ENCODE measurements at regions not wholly inside any gene's neighbourhood (a gene's known extent, or its start where the extent isn't known, plus 50 kb on each side); places are given as distances from the start of the nearest gene placed in this dataset.

GRCh38 chr1:194908643-194909042, 1699.6 kb downstream of the KCNT2 start:
- Histone ChIP-seq H3K4me2 (no peak overlapping the region), H3K36me3 (replicated peaks; ENCODE audit: insufficient read depth, low read depth) (no peaks in the 10 kb centered on the region), H3K27me3 (no peaks in the 10 kb centered on the region), H3K9me2 (replicated peaks; ENCODE audit: insufficient read depth) (no peaks in the 10 kb centered on the region), H2AFZ (no peak overlapping the region), H4K20me1 (ENCODE audit: insufficient read depth, poor library complexity, severe bottlenecking) (no peaks in the 10 kb centered on the region), H3K9me3 (ENCODE audit: low read depth) (no peaks in the 10 kb centered on the region), H3K4me3 (no peak overlapping the region), H3K4me1 (ENCODE audit: insufficient read depth) (no peaks in the 10 kb centered on the region), H3K27ac (no peak overlapping the region), H3K79me2 (no peaks in the 10 kb centered on the region)
- no peak for DNase-seq (ENCODE audit: low spot score)
- TF ChIP-seq EZH2 (IDR thresholded peaks at IDR 0.05; ENCODE audit: borderline replicate concordance) (no peak), EZH2phosphoT487 (IDR thresholded peaks at IDR 0.05; ENCODE audit: low read depth, severe bottlenecking, unreplicated experiment) (no peak)
- TF ChIP-seq, protein P1, sequence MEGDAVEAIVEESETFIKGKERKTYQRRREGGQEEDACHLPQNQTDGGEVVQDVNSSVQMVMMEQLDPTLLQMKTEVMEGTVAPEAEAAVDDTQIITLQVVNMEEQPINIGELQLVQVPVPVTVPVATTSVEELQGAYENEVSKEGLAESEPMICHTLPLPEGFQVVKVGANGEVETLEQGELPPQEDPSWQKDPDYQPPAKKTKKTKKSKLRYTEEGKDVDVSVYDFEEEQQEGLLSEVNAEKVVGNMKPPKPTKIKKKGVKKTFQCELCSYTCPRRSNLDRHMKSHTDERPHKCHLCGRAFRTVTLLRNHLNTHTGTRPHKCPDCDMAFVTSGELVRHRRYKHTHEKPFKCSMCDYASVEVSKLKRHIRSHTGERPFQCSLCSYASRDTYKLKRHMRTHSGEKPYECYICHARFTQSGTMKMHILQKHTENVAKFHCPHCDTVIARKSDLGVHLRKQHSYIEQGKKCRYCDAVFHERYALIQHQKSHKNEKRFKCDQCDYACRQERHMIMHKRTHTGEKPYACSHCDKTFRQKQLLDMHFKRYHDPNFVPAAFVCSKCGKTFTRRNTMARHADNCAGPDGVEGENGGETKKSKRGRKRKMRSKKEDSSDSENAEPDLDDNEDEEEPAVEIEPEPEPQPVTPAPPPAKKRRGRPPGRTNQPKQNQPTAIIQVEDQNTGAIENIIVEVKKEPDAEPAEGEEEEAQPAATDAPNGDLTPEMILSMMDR (IDR thresholded peaks at IDR 0.05; ENCODE audit: poor library complexity), result no peak
- WGBS (ENCODE audit: low lambda C conversion rate, missing lambda C conversion rate), result 67% methylated on average over 1 of the region's 1 CpG

DNA sequence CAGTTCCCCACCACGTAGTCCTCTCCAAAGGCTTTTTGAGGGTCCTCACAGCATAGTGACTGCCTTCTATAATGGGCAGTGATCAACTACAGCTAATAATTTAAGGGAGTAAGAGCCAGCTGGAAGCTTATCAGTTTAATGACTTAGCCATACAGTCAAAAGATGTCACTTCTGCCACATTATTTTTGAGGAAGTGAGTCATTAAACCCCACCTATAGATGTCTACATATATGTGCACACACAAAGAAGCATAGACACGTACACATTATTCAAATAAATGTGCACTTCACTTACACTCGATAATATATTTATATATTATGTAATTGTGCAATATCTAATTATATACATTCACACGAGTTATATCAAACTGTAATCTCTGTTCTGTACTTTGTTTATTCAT, 1704.7 kb downstream of the KCNT2 start:
- H3K36me3 ChIP-seq (replicated peaks; ENCODE audit: insufficient read depth, low read depth), result no peaks in the 10 kb centered on the region
- no peaks in the 10 kb centered on the region for H3K4me1 ChIP-seq (ENCODE audit: insufficient read depth)
- WGBS (ENCODE audit: low lambda C conversion rate, missing lambda C conversion rate), result 84% methylated on average over 4 of the region's 4 CpGs
- H3K9me2 ChIP-seq (replicated peaks; ENCODE audit: insufficient read depth), result no peaks in the 10 kb centered on the region
- DNase-seq (ENCODE audit: low spot score), result no peak
- TF ChIP-seq, protein P1 (IDR thresholded peaks at IDR 0.05; ENCODE audit: poor library complexity), result no peak
- no peak for TF ChIP-seq EZH2 (IDR thresholded peaks at IDR 0.05; ENCODE audit: borderline replicate concordance)
- no peak for TF ChIP-seq EZH2phosphoT487 (IDR thresholded peaks at IDR 0.05; ENCODE audit: low read depth, severe bottlenecking, unreplicated experiment)
- no peaks in the 10 kb centered on the region for H3K79me2 ChIP-seq
- no peak overlapping the region for H3K27ac ChIP-seq
- H4K20me1 ChIP-seq (ENCODE audit: insufficient read depth, poor library complexity, severe bottlenecking), result no peaks in the 10 kb centered on the region
- no peak overlapping the region for H3K4me2 ChIP-seq
- H3K4me3 ChIP-seq, result no peak overlapping the region
- H3K27me3 ChIP-seq, result no peaks in the 10 kb centered on the region
- no peaks in the 10 kb centered on the region for H3K9me3 ChIP-seq (ENCODE audit: low read depth)
- no peak overlapping the region for H2AFZ ChIP-seq

DNA sequence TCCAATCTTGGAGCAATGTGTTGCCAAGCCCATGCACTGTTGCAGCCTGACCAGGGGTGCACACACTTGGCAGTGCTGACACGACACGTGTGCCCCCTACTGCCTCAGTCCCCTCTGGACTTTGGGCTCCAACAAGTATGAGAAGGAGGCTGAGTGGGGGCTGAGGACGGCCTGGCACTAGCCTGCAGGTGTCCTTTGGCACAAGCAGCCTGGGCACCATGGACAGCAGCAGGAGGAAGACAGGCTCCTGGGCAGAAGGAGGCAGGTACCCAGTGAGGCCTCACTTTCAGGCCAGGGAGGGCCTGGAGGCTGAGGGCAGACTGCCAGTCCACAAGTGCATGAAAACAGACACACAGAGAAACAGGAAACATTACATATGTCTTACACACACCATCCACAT, 1702.9 kb upstream of the B3GALT2 start:
- Histone ChIP-seq H3K36me3 (replicated peaks; ENCODE audit: insufficient read depth, low read depth) (no peaks in the 10 kb centered on the region), H3K9me3 (ENCODE audit: low read depth) (no peaks in the 10 kb centered on the region), H3K27ac (no peak overlapping the region), H4K20me1 (ENCODE audit: insufficient read depth, poor library complexity, severe bottlenecking) (no peaks in the 10 kb centered on the region), H3K4me1 (ENCODE audit: insufficient read depth) (no peaks in the 10 kb centered on the region), H2AFZ (no peak overlapping the region), H3K27me3 (no peaks in the 10 kb centered on the region), H3K79me2 (no peaks in the 10 kb centered on the region), H3K4me3 (no peak overlapping the region), H3K4me2 (no peak overlapping the region), H3K9me2 (replicated peaks; ENCODE audit: insufficient read depth) (no peaks in the 10 kb centered on the region)
- 68% methylated on average over 3 of the region's 3 CpGs for WGBS (ENCODE audit: low lambda C conversion rate, missing lambda C conversion rate)
- no peak for DNase-seq (ENCODE audit: low spot score)
- TF ChIP-seq, protein P1 (IDR thresholded peaks at IDR 0.05; ENCODE audit: poor library complexity), result no peak
- TF ChIP-seq EZH2phosphoT487 (IDR thresholded peaks at IDR 0.05; ENCODE audit: low read depth, severe bottlenecking, unreplicated experiment) (no peak), EZH2 (IDR thresholded peaks at IDR 0.05; ENCODE audit: borderline replicate concordance) (no peak)

- no peak overlapping the region for H3K4me2 ChIP-seq
- no peaks in the 10 kb centered on the region for H4K20me1 ChIP-seq (ENCODE audit: insufficient read depth, poor library complexity, severe bottlenecking)
- no peak overlapping the region for H2AFZ ChIP-seq
- H3K36me3 ChIP-seq (replicated peaks; ENCODE audit: insufficient read depth, low read depth), result no peaks in the 10 kb centered on the region
- H3K4me1 ChIP-seq (ENCODE audit: insufficient read depth), result no peaks in the 10 kb centered on the region
- H3K9me2 ChIP-seq (replicated peaks; ENCODE audit: insufficient read depth), result no peaks in the 10 kb centered on the region
- no peak overlapping the region for H3K27ac ChIP-seq
- no peak for TF ChIP-seq EZH2 (IDR thresholded peaks at IDR 0.05; ENCODE audit: borderline replicate concordance)
- H3K79me2 ChIP-seq, result no peaks in the 10 kb centered on the region
- no peaks in the 10 kb centered on the region for H3K27me3 ChIP-seq
- no peak overlapping the region for H3K4me3 ChIP-seq
- no peaks in the 10 kb centered on the region for H3K9me3 ChIP-seq (ENCODE audit: low read depth)
- 45% methylated on average over 2 of the region's 2 CpGs for whole genome bisulfite sequencing (ENCODE audit: low lambda C conversion rate, missing lambda C conversion rate)
- no peak for DNase-seq (ENCODE audit: low spot score)
Measured at GRCh38 chr1:194870860-194871259, 1684.4 kb upstream of the B3GALT2 start.
